ENCODE measurements at regions not wholly inside any gene's neighbourhood (a gene's known extent, or its start where the extent isn't known, plus 50 kb on each side); places are given as distances from the start of the nearest gene placed in this dataset.

DNA sequence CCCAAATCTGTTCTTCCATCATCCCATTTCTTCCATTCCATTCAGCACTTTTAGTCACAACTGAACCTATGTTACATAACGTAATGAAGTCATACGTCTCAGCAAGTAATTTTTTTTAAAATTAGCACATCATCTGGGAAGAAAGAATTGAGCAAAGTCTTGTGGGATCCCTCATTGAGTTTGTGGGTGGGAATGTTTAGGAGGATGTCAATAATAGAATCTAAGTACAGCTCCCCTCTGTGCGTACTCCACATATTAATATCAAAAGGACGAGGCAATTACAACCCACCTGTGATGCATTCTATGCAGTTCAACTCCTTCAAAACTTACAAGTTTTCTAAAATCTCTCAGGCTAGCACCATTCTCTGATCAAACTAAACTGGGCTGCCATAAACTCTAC is 526.3 kb downstream of the AGTPBP1 start:
- Histone ChIP-seq H3K9me3 (ENCODE audit: control insufficient read depth in 4 of 4, low read length in 3 of 4) (no peaks in the 10 kb centered on the region), H3K36me3 (ENCODE audit: control insufficient read depth in 4 of 4, insufficient read depth in 3 of 4, low read depth in 1 of 4, low read length in 3 of 4) (no peaks in the 10 kb centered on the region), H3K27ac (ENCODE audit: low read depth in 1 of 2, low read length in 2 of 2) (no peak overlapping the region), H3K4me3 (ENCODE audit: low read depth in 1 of 3, low read length in 3 of 3) (no peak overlapping the region), H3K9ac (ENCODE audit: low read depth in 1 of 2, low read length in 2 of 2) (no peak overlapping the region), H3K4me1 (ENCODE audit: control insufficient read depth in 4 of 4, insufficient read depth in 4 of 4, low read length in 3 of 4) (no peaks in the 10 kb centered on the region), H3K27me3 (ENCODE audit: control insufficient read depth in 4 of 4, insufficient read depth in 4 of 4, low read length in 3 of 4) (peaks cover 0 to 7% (median 0%) of the 10 kb centered on the region in 4 donors)
- 79% methylated on average over 4 of the region's 4 CpGs for WGBS
- TF ChIP-seq HNF4A (conservative IDR thresholded peaks at IDR 0.05): no peak
- no peak for DNase-seq (ENCODE audit: low spot score)

DNA sequence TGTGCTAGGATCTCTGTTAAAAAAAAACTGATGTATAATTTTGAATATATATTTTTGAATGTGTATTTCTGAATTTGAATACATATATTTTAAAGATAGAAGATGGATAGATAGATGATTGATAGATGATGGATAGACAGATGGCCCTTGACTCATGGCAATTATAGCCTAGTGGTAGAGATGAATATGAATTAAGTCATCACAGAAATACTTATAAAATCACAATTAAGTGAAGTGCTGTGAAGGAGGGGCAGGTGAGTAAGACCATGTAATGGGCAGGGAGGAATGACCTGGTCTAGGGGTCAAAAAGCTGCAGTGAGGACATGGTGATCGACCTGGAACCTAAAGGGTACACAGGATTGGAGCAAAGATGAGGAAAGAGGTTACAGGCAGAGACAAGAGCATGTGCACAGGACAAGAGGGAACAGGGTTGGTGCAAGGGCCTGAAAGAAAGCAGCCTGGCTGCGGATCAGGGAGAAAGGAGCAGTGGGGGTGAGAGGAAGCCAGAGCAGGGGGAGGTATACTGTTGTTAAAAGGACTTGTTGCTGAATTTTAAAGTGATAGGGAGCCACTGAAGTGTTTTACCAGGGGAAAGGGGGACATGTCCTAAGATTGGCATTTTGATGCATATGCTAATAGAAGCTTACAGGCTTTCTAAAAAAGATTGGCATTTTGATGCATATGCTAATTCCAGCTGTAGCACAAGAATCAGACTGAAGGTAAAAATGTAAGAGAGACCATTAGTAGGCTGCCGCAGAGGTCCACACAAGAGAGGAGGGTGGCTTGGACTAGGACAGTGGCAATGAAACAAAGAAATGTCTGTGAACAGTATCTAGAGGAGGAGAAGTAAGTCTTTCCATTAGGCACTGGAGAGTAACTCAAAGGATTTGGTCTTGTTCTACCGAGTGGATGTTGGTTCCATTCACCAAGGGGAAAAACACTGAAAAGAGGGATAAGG is 527.8 kb downstream of the AGTPBP1 start:
- WGBS: 56% methylated on average over 4 of the region's 4 CpGs
- no peaks in the 10 kb centered on the region for H3K4me1 ChIP-seq (ENCODE audit: control insufficient read depth in 4 of 4, insufficient read depth in 4 of 4, low read length in 3 of 4)
- H3K9me3 ChIP-seq (ENCODE audit: control insufficient read depth in 4 of 4, low read length in 3 of 4): no peaks in the 10 kb centered on the region
- no peak for DNase-seq (ENCODE audit: low spot score)
- no peak overlapping the region for H3K4me3 ChIP-seq (ENCODE audit: low read depth in 1 of 3, low read length in 3 of 3)
- TF ChIP-seq, protein P1, sequence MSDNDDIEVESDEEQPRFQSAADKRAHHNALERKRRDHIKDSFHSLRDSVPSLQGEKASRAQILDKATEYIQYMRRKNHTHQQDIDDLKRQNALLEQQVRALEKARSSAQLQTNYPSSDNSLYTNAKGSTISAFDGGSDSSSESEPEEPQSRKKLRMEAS (IDR thresholded peaks at IDR 0.05): no peak
- TF ChIP-seq HNF4G (IDR thresholded peaks at IDR 0.05) (no peak), RAD21 (IDR thresholded peaks at IDR 0.05) (no peak), RXRA (IDR thresholded peaks at IDR 0.05) (no peak)
- TF ChIP-seq, protein P2, sequence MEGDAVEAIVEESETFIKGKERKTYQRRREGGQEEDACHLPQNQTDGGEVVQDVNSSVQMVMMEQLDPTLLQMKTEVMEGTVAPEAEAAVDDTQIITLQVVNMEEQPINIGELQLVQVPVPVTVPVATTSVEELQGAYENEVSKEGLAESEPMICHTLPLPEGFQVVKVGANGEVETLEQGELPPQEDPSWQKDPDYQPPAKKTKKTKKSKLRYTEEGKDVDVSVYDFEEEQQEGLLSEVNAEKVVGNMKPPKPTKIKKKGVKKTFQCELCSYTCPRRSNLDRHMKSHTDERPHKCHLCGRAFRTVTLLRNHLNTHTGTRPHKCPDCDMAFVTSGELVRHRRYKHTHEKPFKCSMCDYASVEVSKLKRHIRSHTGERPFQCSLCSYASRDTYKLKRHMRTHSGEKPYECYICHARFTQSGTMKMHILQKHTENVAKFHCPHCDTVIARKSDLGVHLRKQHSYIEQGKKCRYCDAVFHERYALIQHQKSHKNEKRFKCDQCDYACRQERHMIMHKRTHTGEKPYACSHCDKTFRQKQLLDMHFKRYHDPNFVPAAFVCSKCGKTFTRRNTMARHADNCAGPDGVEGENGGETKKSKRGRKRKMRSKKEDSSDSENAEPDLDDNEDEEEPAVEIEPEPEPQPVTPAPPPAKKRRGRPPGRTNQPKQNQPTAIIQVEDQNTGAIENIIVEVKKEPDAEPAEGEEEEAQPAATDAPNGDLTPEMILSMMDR (IDR thresholded peaks at IDR 0.05; ENCODE audit: low read depth, low read length, missing input control): no peak
- H3K36me3 ChIP-seq (ENCODE audit: control insufficient read depth in 4 of 4, insufficient read depth in 3 of 4, low read depth in 1 of 4, low read length in 3 of 4): no peaks in the 10 kb centered on the region
- H3K27ac ChIP-seq (ENCODE audit: low read depth in 1 of 2, low read length in 2 of 2): no peak overlapping the region
- no peak overlapping the region for H3K9ac ChIP-seq (ENCODE audit: low read depth in 1 of 2, low read length in 2 of 2)
- H3K27me3 ChIP-seq (ENCODE audit: control insufficient read depth in 4 of 4, insufficient read depth in 4 of 4, low read length in 3 of 4): peaks cover 0 to 7% (median 0%) of the 10 kb centered on the region in 4 donors

DNA sequence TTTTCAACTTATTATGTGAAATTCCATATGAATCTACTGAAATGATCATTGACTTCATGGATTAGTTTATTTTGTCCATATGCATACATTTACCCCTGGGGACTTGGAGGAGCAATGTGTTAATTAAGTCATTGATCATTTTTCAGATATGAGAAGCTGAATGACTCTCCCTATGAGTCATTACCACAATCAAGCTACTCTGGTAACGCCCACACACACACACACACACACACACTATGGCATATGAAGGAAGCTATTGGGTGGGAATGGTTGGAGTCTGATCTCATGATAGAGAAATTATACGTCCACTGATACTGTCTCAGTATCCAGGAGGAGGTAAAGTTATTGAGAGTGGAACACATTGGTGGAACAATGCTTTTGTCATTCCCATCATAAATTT is 528.9 kb downstream of the AGTPBP1 start:
- no peaks in the 10 kb centered on the region for H3K9me3 ChIP-seq (ENCODE audit: control insufficient read depth in 4 of 4, low read length in 3 of 4)
- TF ChIP-seq YY1 (IDR thresholded peaks at IDR 0.05) (no peak), GABPA (IDR thresholded peaks at IDR 0.05 in 1 of 2, conservative IDR thresholded peaks at IDR 0.05 in 1 of 2) (no peak), RXRA (IDR thresholded peaks at IDR 0.05) (no peak), RAD21 (IDR thresholded peaks at IDR 0.05) (no peak), TAF1 (conservative IDR thresholded peaks at IDR 0.05) (no peak), HNF4G (IDR thresholded peaks at IDR 0.05) (no peak), FOXA2 (IDR thresholded peaks at IDR 0.05) (no peak), HNF4A (conservative IDR thresholded peaks at IDR 0.05) (no peak), JUND (IDR thresholded peaks at IDR 0.05) (no peak), SP1 (IDR thresholded peaks at IDR 0.05) (no peak)
- TF ChIP-seq, protein P2 (IDR thresholded peaks at IDR 0.05; ENCODE audit: low read depth, low read length, missing input control): no peak
- TF ChIP-seq, protein P3, sequence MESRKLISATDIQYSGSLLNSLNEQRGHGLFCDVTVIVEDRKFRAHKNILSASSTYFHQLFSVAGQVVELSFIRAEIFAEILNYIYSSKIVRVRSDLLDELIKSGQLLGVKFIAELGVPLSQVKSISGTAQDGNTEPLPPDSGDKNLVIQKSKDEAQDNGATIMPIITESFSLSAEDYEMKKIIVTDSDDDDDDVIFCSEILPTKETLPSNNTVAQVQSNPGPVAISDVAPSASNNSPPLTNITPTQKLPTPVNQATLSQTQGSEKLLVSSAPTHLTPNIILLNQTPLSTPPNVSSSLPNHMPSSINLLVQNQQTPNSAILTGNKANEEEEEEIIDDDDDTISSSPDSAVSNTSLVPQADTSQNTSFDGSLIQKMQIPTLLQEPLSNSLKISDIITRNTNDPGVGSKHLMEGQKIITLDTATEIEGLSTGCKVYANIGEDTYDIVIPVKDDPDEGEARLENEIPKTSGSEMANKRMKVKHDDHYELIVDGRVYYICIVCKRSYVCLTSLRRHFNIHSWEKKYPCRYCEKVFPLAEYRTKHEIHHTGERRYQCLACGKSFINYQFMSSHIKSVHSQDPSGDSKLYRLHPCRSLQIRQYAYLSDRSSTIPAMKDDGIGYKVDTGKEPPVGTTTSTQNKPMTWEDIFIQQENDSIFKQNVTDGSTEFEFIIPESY (IDR thresholded peaks at IDR 0.05): no peak
- TF ChIP-seq, protein P1 (IDR thresholded peaks at IDR 0.05): no peak
- TF ChIP-seq, protein P4, sequence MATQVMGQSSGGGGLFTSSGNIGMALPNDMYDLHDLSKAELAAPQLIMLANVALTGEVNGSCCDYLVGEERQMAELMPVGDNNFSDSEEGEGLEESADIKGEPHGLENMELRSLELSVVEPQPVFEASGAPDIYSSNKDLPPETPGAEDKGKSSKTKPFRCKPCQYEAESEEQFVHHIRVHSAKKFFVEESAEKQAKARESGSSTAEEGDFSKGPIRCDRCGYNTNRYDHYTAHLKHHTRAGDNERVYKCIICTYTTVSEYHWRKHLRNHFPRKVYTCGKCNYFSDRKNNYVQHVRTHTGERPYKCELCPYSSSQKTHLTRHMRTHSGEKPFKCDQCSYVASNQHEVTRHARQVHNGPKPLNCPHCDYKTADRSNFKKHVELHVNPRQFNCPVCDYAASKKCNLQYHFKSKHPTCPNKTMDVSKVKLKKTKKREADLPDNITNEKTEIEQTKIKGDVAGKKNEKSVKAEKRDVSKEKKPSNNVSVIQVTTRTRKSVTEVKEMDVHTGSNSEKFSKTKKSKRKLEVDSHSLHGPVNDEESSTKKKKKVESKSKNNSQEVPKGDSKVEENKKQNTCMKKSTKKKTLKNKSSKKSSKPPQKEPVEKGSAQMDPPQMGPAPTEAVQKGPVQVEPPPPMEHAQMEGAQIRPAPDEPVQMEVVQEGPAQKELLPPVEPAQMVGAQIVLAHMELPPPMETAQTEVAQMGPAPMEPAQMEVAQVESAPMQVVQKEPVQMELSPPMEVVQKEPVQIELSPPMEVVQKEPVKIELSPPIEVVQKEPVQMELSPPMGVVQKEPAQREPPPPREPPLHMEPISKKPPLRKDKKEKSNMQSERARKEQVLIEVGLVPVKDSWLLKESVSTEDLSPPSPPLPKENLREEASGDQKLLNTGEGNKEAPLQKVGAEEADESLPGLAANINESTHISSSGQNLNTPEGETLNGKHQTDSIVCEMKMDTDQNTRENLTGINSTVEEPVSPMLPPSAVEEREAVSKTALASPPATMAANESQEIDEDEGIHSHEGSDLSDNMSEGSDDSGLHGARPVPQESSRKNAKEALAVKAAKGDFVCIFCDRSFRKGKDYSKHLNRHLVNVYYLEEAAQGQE (IDR thresholded peaks at IDR 0.05): no peak
- TF ChIP-seq, protein P5, sequence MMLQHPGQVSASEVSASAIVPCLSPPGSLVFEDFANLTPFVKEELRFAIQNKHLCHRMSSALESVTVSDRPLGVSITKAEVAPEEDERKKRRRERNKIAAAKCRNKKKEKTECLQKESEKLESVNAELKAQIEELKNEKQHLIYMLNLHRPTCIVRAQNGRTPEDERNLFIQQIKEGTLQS (IDR thresholded peaks at IDR 0.05): no peak
- no peak overlapping the region for H3K4me3 ChIP-seq (ENCODE audit: low read depth in 1 of 3, low read length in 3 of 3)
- 51% methylated on average over 2 of the region's 2 CpGs for WGBS
- no peak overlapping the region for H3K9ac ChIP-seq (ENCODE audit: low read depth in 1 of 2, low read length in 2 of 2)
- no peak for DNase-seq (ENCODE audit: low spot score)
- H3K4me1 ChIP-seq (ENCODE audit: control insufficient read depth in 4 of 4, insufficient read depth in 4 of 4, low read length in 3 of 4): no peaks in the 10 kb centered on the region
- peaks cover 0 to 7% (median 0%) of the 10 kb centered on the region in 4 donors for H3K27me3 ChIP-seq (ENCODE audit: control insufficient read depth in 4 of 4, insufficient read depth in 4 of 4, low read length in 3 of 4)
- no peaks in the 10 kb centered on the region for H3K36me3 ChIP-seq (ENCODE audit: control insufficient read depth in 4 of 4, insufficient read depth in 3 of 4, low read depth in 1 of 4, low read length in 3 of 4)
- no peak overlapping the region for H3K27ac ChIP-seq (ENCODE audit: low read depth in 1 of 2, low read length in 2 of 2)
